ENCODE measurements at regions not wholly inside any gene's neighbourhood (a gene's known extent, or its start where the extent isn't known, plus 50 kb on each side); places are given as distances from the start of the nearest gene placed in this dataset.

DNA sequence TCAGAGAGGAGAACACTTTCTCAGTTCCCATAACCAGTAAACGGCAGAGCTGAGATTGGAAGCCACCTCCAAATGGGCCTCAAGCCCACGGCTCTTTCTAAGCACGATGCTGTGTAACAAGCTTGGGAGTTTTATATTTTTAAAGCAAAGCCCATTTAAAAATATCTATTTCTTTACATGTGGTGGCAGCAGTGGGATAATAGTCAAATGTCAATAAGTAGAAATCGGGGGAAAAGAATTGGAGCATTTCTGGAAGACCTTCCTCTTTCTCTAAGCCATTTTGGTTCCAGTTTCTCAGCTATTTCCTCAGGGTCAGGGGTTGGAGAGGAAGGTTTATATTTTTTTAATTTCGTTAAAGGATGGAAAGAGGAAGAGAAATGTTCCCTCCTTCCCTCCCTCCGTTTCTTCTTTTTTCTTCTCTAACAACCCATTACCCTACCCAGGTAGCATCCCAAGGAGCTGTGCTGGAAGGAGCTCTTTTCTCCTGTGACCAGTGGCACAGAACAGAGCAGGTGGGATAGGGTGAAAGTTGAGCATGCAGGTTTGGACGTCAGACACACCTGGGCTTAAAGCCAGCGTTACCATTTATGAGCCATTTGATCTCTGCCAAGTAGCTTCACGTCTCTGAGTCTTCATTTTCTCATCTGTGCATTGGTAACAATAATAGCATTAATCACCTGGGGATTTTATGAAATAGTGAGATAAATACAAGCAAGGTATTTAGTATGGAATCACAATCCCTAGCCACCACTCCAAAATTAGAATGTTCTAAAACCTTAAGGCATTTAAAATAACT is 515.7 kb downstream of the RPS24 start:
- no peaks in the 10 kb centered on the region for H3K36me3 Mint-ChIP-seq
- ATAC-seq (no peak), DNase-seq (ENCODE audit: low spot score in 2 of 2) (no peak)
- H3K9me3 Mint-ChIP-seq: no peaks in the 10 kb centered on the region
- no peaks in the 10 kb centered on the region for H3K4me1 Mint-ChIP-seq
- H3K27ac Mint-ChIP-seq: no peak overlapping the region
- H3K4me3 Mint-ChIP-seq: no peak overlapping the region

GRCh38 chr10:78550090-78550489 is 516.4 kb downstream of the RPS24 start:
- Mint-ChIP-seq H3K36me3 (no peaks in the 10 kb centered on the region), H3K9me3 (no peaks in the 10 kb centered on the region), H3K4me3 (no peak overlapping the region), H3K27ac (no peak overlapping the region), H3K4me1 (no peaks in the 10 kb centered on the region)
- ATAC-seq (no peak), DNase-seq (ENCODE audit: low spot score in 2 of 2) (no peak)

GRCh38 chr10:78550716-78551115 is 517.1 kb downstream of the RPS24 start:
- DNase-seq (ENCODE audit: low spot score in 2 of 2): no peak
- no peak overlapping the region for H3K27ac Mint-ChIP-seq
- no peak overlapping the region for H3K4me3 Mint-ChIP-seq
- H3K4me1 Mint-ChIP-seq: no peaks in the 10 kb centered on the region
- ATAC-seq: no peak
- no peaks in the 10 kb centered on the region for H3K36me3 Mint-ChIP-seq
- H3K9me3 Mint-ChIP-seq: no peaks in the 10 kb centered on the region

GRCh38 chr10:78551184-78552005 is 517.4 kb upstream of the ZMIZ1 start:
- DNase-seq (ENCODE audit: low spot score in 2 of 2): no peak
- H3K4me3 Mint-ChIP-seq: no peak overlapping the region

GRCh38 chr10:78552261-78552811 is 516.4 kb upstream of the ZMIZ1 start:
- Mint-ChIP-seq H3K36me3 (no peaks in the 10 kb centered on the region), H3K4me1 (no peaks in the 10 kb centered on the region), H3K27ac (no peak overlapping the region), H3K4me3 (no peak overlapping the region), H3K9me3 (peaks cover 2% of the 10 kb centered on the region)
- DNase-seq (ENCODE audit: low spot score in 2 of 2): no peak
- no peak for ATAC-seq

More at GRCh38 chr10:78551184-78552005, 517.4 kb upstream of the ZMIZ1 start:
- ATAC-seq: no peak
- Mint-ChIP-seq H3K4me1 (no peaks in the 10 kb centered on the region), H3K27ac (no peak overlapping the region), H3K9me3 (peaks cover 2% of the 10 kb centered on the region), H3K36me3 (no peaks in the 10 kb centered on the region)

DNA sequence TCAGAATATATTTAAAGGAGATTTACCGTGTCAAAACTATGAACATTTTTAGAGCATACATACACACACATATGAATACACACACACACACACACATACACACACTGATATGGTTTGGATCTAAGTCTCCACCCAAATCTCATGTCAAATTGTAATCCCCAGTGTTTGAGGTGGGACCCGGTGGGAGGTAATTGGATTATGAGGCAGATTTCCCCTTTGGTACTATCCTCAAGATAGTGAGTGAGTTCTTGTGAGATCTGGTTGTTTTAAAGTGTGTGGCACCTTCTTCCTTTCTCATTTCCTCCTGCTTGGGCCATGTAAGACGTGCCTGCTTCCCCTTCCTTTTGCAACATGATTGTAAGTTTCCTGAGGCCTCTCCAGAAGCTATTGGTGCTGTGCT is 515.0 kb upstream of the ZMIZ1 start:
- H3K27ac Mint-ChIP-seq: no peak overlapping the region
- peaks cover 2% of the 10 kb centered on the region for H3K9me3 Mint-ChIP-seq
- H3K36me3 Mint-ChIP-seq: no peaks in the 10 kb centered on the region
- no peak for ATAC-seq
- no peak for DNase-seq (ENCODE audit: low spot score in 2 of 2)
- H3K4me3 Mint-ChIP-seq: no peak overlapping the region
- H3K4me1 Mint-ChIP-seq: no peaks in the 10 kb centered on the region

- Mint-ChIP-seq H3K36me3 (no peaks in the 10 kb centered on the region), H3K4me3 (no peak overlapping the region), H3K27ac (no peak overlapping the region), H3K4me1 (no peaks in the 10 kb centered on the region), H3K9me3 (peaks cover 2% of the 10 kb centered on the region)
- DNase-seq (ENCODE audit: low spot score in 2 of 2): no peak
- ATAC-seq: no peak
These were observed 513.6 kb upstream of the ZMIZ1 start for GRCh38 chr10:78555128-78555527.

DNA sequence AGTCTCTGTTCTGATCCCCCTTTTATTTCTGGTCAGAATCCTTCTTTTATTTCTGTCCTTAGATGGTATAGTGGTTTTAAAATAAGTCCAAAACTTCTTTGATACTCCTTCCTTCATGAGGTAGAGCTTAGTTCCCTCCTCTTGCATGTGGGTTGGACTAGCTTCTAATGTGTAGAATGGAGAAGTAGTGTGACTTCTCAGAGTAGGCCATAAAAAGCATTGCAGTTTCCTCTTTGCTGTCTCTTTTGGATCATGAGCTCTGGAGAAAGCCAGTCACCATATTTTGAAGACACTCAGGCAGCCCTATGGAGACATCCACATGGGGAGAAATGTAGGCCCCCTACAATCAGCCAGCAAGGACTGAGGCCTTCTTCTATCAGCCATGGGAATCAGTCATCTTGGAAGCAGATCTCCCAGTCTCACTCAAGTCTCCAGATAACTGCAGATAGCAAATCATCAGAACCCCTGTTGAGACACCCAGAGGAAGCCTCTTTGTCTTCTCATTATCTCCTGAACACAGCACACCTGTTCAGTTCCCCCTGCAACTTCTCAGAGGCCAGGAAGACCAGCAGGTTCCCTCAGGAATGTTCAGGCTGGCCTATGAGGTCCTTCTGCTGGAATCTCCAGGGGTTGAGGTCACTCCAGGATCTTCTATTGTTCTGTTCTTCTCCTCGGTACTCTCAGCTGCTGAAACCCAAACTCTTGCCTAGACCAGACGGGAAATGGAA is 511.9 kb upstream of the ZMIZ1 start:
- no peak for DNase-seq (ENCODE audit: low spot score in 2 of 2)
- peaks cover 2% of the 10 kb centered on the region for H3K9me3 Mint-ChIP-seq

DNA sequence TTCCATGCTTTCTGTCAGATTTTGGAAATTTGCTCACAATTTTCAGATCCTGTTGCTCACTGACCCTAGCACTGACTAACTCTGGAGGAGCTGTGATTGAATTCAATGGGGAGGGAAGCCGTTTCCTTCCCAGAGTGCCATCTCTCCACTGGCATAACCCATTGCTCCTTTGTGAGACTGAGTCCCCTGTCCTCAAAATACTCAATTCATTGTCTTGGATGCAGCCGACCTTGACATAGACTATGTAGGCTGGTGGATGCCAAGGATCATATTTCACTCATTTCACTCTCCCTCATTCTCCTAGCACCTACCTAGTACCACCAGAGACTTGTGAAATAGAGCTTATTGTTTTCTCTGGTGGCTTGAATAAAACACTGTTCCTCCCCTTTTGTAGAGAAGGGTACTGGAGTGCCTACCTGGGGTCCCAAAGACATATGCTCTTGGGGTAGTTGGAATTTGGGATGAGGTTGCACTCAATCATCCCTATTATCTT is 511.3 kb upstream of the ZMIZ1 start:
- Mint-ChIP-seq H3K4me1 (no peaks in the 10 kb centered on the region), H3K9me3 (peaks cover 2% of the 10 kb centered on the region), H3K27ac (no peak overlapping the region), H3K36me3 (no peaks in the 10 kb centered on the region), H3K4me3 (no peak overlapping the region)
- no peak for DNase-seq (ENCODE audit: low spot score in 2 of 2)
- ATAC-seq: no peak

More for the DNA sequence above, 511.9 kb upstream of the ZMIZ1 start:
- no peaks in the 10 kb centered on the region for H3K36me3 Mint-ChIP-seq
- H3K27ac Mint-ChIP-seq: no peak overlapping the region
- no peak overlapping the region for H3K4me3 Mint-ChIP-seq
- no peak for ATAC-seq
- H3K4me1 Mint-ChIP-seq: no peaks in the 10 kb centered on the region

GRCh38 chr10:78559661-78560340 is 509.0 kb upstream of the ZMIZ1 start:
- ATAC-seq: no peak

GRCh38 chr10:78560341-78560688 is 508.5 kb upstream of the ZMIZ1 start:
- Mint-ChIP-seq H3K4me1 (no peaks in the 10 kb centered on the region), H3K4me3 (no peak overlapping the region), H3K36me3 (no peaks in the 10 kb centered on the region), H3K9me3 (peaks cover 2% of the 10 kb centered on the region), H3K27ac (no peak overlapping the region)
- no peak for DNase-seq (ENCODE audit: low spot score in 2 of 2)
- no peak for ATAC-seq

More at GRCh38 chr10:78559661-78560340, 509.0 kb upstream of the ZMIZ1 start:
- H3K9me3 Mint-ChIP-seq: peaks cover 2% of the 10 kb centered on the region
- DNase-seq (ENCODE audit: low spot score in 2 of 2): no peak
- no peak overlapping the region for H3K4me3 Mint-ChIP-seq
- H3K4me1 Mint-ChIP-seq: no peaks in the 10 kb centered on the region
- H3K27ac Mint-ChIP-seq: no peak overlapping the region
- no peaks in the 10 kb centered on the region for H3K36me3 Mint-ChIP-seq

DNA sequence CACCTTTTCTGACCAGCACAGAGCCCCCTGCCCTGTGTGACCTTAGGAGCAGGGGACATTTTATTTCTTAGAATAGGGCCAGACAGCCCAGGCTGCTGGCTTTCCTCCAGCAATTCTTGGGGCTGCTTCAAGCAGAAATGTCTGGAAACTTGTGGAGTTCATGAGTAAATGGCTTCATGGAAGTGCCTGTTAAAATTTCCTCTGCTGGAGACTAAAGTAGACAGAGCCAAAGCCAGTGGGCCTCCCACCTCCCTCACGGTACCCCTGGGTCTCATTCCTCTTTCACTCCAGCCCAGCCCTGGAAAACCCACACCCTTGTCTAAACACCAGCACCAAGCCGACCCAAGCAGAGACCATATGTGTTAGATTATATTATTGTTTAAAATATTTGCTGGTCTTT is 505.5 kb upstream of the ZMIZ1 start:
- no peak overlapping the region for H3K27ac Mint-ChIP-seq
- DNase-seq (ENCODE audit: low spot score in 2 of 2) (no peak), ATAC-seq (no peak)
- no peaks in the 10 kb centered on the region for H3K36me3 Mint-ChIP-seq
- H3K4me3 Mint-ChIP-seq: no peak overlapping the region
- H3K4me1 Mint-ChIP-seq: no peaks in the 10 kb centered on the region
- no peaks in the 10 kb centered on the region for H3K9me3 Mint-ChIP-seq

GRCh38 chr10:78565841-78566240 is 502.9 kb upstream of the ZMIZ1 start:
- DNase-seq (ENCODE audit: low spot score in 2 of 2) (no peak), ATAC-seq (no peak)
- H3K9me3 Mint-ChIP-seq: no peaks in the 10 kb centered on the region
- no peak overlapping the region for H3K4me3 Mint-ChIP-seq
- H3K36me3 Mint-ChIP-seq: no peaks in the 10 kb centered on the region
- H3K27ac Mint-ChIP-seq: no peak overlapping the region
- peaks cover 2% of the 10 kb centered on the region for H3K4me1 Mint-ChIP-seq

- Mint-ChIP-seq H3K9me3 (no peaks in the 10 kb centered on the region), H3K4me1 (peaks cover 5% of the 10 kb centered on the region), H3K4me3 (no peak overlapping the region), H3K27ac (no peak overlapping the region), H3K36me3 (no peaks in the 10 kb centered on the region)
- no peak for DNase-seq (ENCODE audit: low spot score in 2 of 2)
- ATAC-seq: no peak
These were observed 502.3 kb upstream of the ZMIZ1 start for GRCh38 chr10:78566284-78567111.
